GM12872 (cell line): ENCODE measurements at regions not wholly inside any gene's neighbourhood (a gene's known extent, or its start where the extent isn't known, plus 50 kb on each side); places are given as distances from the start of the nearest gene placed in this dataset.
A peak's percentile ranks its signal among the peaks of the same experiment; 100 is the strongest.

Source experiments
- CTCF ChIP-seq: IDR thresholded peaks from 3 replicates; pipeline ENCODE4 v1.5.1; 2011; ENCODE audit warnings: low read depth, mild to moderate bottlenecking, low read length, moderate library complexity; ENCODE audit not compliant: insufficient read depth

- no peak for TF ChIP-seq CTCF
Measured at GRCh38 chr14:71206766-71207371, 299.6 kb downstream of the PCNX1 start.

DNA sequence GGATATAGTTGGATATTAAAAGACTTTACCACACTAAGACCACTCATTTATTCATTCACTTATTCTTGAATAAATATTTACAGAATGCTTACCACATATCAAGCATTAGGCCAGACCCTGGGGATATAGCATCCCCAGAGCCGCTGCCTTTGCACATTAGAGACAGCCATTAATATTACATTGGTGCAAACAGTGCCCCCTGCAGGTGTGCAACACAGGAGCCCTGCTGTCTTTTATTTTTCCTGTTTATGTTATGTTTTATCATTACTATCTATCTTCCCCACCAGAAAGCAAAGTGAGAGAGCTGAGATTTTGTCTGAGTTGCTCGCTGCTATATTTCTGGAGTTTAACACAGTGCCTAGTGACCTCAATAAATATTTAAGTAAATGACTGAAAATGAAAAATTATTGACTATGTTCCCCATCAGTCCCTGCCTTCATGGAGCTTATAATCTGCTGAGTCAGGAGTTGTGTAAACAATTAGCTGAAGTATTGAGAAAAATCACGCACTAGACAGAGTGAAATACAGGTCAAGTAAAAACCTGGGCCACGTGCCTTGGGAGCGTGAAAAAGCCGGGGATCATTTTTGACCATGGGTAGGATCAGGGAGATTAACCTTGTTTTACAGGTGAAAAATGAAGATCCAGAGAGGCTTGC lies 301.6 kb downstream of the PCNX1 start:
- TF ChIP-seq CTCF, result 0 out of 3 replicates have a peak, but pooled peaks have one; percentile 2

DNA sequence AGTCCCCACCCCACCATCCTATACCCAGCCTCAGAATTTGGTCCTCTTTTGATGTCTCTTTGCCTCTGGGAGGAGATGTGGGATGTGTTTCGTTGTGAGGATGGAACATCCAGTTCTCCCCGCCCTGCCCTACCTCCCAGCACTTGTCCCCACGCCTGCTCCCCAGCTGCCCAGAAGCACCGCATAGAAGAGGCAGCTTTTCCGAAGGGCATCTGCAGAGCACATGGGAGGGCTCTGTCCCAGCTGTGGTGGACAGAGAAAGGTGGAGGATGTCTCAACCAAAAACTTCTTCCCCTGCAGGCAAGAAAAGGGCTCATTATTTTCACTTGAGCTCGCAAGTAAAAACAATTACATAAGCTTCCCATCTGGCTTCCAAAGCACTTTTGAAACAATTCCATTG lies 302.6 kb downstream of the PCNX1 start:
- no peak for TF ChIP-seq CTCF

DNA sequence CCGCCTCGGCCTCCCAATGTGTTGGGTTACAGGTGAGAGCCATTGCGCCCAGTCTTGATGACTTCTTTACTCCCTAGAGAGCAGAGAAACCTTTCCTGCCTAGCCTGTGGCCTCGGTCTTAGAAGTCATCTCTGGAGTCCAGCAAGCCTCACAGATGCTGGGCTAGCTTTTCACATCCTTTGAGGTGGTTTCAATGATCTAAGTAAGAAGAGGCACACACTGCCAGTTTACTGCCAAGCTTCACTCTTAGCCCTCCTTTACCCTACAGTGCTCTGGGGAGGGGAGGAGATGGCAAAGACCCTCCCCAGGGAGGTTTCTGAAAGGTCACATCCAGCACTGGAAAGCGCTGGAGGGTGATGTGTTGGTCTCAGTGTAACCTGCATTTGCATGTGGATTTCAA lies 304.8 kb downstream of the PCNX1 start:
- no peak for TF ChIP-seq CTCF

DNA sequence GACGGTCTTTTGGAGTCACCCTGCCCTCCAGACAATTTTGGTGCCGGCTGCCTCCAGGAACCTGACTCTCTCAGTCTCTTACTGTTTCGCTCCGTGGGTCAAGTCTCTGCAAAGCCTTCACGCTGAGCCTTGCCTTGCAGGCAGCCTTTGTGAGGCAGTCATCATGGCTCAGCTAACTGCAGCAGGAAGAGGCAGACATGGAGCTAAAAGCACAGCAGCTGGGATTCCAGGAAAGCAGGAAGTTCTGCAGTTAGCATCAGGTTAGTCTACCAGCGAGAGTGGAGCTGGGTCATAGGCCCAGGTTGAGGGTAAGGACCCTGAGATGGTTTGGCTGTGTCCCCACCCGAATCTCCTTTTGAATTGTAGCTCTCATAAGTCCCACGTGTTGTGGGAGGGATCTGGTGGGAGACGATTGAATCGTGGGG lies 305.4 kb downstream of the PCNX1 start:
- TF ChIP-seq CTCF, result no peak

GRCh38 chr14:71214241-71214640 lies 307.0 kb downstream of the PCNX1 start:
- no peak for TF ChIP-seq CTCF

DNA sequence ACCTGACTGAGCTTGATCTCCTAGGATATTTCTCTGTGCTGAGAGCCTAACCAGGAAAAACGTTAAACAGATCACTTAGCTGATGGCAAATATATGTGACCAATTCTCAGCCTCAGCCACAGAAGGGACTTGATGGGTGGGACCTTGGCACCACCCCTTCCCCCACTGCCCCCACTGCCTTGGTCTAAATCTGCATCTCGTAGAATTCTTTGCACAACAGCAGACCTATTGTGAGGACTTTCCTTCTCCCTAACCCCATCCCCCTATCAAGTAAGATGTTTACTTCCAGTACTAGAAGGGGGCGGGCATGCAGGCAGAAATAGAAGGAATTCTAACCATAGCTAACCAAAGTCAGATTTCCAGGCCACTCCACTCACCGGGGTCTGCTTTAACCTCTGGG lies 313.2 kb downstream of the PCNX1 start:
- TF ChIP-seq CTCF, result no peak

- TF ChIP-seq CTCF, result no peak
Measured at GRCh38 chr14:71221119-71221518, 313.9 kb downstream of the PCNX1 start.
